ENCODE measurements at regions not wholly inside any gene's neighbourhood (a gene's known extent, or its start where the extent isn't known, plus 50 kb on each side); places are given as distances from the start of the nearest gene placed in this dataset.
"Not testable (repeated sequence)": the region's sequence is repeated elsewhere in the genome, so short reads cannot be mapped to it uniquely, and the experiment has no call there.

GRCh38 chr21:8987896-8988295 lies 1533.5 kb upstream of the TPTE start:
- DNase-seq, result not testable (repeated sequence)

DNA sequence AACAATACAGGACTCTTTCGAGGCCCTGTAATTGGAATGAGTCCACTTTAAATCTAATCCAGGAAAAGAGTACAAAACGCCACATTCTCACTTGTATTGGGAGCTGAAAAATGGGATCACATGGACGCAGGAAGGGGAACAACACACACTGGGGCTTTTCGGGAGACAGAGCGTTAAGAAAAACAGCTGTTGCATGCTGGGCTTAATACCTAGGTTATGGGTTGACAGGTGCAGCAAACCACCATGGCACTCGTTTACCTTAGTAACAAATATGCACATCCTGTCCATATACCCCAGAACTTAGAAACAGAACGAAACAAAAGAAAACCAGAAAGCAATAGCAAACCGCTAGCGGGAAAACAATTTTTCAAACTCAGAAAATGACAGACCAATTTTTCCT lies 1532.7 kb upstream of the TPTE start:
- DNase-seq, result no peak

DNA sequence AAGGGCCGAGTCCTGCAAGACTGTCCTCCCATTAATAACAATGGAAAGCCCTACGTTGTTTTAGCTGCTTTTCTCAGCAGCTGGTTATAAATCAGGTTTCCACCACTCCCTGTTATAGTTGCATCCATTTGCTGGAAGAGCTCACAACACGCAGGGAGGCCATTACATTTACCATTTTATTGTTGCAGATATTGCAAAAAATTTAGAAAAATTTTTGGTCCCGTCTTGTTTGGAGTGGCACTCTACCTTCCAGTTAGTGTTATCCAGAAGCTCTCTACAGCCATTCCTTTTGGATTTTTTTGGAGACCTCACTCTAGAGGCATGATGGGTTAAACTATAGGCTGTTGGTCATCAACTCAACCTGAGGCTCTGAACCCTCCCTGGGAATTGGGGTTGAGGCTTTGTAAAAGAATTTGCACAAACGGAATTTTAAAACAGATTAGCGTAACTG lies 1532.1 kb upstream of the TPTE start:
- no peak for DNase-seq

GRCh38 chr21:8989721-8990325 lies 1531.6 kb upstream of the TPTE start:
- DNase-seq, result no peak

DNA sequence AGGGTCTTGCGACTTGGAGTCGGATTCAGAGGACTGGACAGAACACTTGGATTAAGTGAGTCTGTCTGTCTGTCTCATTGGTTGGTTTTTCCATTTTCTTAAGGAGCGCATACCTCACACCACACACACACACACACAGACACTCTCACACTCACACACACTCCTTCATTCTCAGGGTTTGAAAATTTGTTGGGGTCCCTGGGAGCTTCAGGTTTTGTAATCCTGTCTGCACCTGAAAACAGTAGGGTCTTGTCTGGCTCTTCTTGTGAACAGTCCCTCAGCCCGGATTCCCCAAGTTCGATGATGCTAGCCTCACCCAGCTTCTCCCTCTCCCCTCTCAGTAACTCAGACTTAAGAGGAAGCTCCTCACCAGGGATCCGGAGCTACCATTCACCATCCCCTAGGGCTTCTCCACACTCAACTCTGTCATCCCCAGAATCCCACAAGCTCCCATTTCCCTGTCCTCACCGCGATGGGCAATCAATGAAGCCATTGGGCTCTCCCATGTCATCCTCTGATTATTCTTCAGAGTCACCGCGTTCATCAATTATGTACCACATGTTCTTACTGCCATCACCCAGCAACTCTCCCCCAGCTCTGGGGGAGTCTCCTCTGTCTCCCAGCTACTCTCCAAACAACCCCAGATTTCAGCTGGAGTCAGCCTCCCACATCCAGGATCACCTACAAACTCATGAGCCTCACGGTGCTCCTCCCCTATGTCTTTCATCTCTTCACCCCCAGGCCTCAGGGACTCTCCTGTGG lies 1530.9 kb upstream of the TPTE start:
- DNase-seq, result no peak

- DNase-seq, result no peak
These were observed 1530.1 kb upstream of the TPTE start for GRCh38 chr21:8991088-8991907.

- DNase-seq, result no peak
These were observed 1529.3 kb upstream of the TPTE start for GRCh38 chr21:8991968-8992621.

- DNase-seq, result no peak
These were observed 1528.6 kb upstream of the TPTE start for GRCh38 chr21:8992731-8993174.

- DNase-seq, result no peak
These were observed 1528.0 kb upstream of the TPTE start for GRCh38 chr21:8993284-8993942.

- no peak for DNase-seq
These were observed 1527.3 kb upstream of the TPTE start for GRCh38 chr21:8993943-8994639.

- DNase-seq, result no peak
These were observed 1526.5 kb upstream of the TPTE start for GRCh38 chr21:8994640-8995511.

DNA sequence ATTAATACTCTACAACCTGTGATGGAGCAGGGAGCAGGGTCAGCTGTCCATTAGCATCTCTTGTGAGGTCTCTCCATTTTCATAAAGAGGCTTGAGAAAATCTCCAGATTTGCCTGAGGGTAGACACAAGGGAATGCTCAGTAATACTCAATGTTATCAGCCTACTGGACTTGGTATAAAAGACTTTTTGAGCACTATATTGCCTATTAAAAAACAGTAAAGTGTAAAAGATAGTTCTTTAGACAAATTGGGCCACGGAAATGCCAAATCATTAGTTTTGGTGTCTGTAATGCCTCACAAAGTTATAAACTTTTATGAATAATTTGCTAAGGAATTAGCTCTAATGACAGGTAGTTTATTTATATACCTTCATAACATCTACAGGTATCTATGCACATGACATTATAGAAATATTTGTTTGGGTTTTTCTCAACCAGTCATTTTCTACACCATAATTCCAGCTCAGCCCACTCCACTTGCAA lies 1524.9 kb upstream of the TPTE start:
- DNase-seq, result not testable (repeated sequence)

- DNase-seq, result no peak
These were observed 1524.4 kb upstream of the TPTE start for GRCh38 chr21:8997011-8997440.

- not testable (repeated sequence) for DNase-seq
These were observed 1523.7 kb upstream of the TPTE start for GRCh38 chr21:8997443-8998390.

DNA sequence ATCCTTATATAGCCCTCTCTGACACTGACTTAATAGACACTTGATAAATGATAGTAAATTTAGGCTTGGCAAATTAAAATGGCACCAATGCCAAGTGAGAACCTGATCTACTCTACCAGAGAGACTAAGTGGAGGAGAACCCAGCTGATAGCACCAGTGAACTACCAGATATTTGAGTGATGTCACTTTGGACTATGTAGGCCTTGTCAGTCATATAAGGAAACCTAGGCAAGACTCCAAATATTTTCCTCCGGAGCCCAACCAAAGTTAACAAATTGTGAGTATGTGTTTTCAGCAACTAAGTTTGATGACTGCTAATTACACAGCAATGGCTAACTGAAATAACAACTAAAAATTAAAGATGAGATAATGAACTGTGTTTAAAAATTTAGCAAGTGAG lies 1522.9 kb upstream of the TPTE start:
- DNase-seq, result not testable (repeated sequence)

- DNase-seq, result no peak
These were observed 1522.3 kb upstream of the TPTE start for GRCh38 chr21:8998946-8999681.

DNA sequence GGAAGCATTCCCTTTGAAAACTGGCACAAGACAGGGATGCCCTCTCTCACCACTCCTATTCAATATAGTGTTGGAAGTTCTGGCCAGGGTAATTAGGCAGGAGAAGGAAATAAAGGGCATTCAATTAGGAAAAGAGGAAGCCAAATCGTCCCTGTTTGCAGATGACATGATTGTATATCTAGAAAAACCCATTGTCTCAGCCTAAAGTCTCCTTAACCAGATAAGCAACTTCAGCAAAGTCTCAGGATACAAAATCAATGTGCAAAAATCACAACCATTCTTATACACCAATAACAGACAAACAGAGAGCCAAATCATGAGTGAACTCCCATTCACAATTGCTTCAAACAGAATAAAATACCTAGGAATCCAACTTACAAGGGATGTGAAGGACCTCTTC lies 1521.3 kb upstream of the TPTE start:
- DNase-seq, result not testable (repeated sequence)

DNA sequence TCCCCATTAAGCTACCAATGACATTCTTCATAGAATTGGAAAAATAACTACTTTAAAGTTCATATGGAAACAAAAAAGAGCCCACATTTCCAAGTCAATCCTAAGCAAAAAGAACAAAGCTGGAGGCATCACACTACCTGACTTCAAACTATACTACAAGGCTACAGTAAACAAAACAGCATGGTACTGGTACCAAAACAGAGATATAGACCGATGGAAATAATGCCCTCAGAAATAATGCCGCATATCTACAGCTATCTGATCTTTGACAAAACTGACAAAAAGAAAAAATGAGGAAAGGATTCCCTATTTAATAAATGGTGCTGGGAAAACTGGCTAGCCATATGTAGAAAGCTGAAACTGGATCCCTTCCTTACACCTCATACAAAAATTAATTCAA lies 1520.7 kb upstream of the TPTE start:
- DNase-seq, result not testable (repeated sequence)
